ENCODE measurements at regions not wholly inside any gene's neighbourhood (a gene's known extent, or its start where the extent isn't known, plus 50 kb on each side); places are given as distances from the start of the nearest gene placed in this dataset.

DNA sequence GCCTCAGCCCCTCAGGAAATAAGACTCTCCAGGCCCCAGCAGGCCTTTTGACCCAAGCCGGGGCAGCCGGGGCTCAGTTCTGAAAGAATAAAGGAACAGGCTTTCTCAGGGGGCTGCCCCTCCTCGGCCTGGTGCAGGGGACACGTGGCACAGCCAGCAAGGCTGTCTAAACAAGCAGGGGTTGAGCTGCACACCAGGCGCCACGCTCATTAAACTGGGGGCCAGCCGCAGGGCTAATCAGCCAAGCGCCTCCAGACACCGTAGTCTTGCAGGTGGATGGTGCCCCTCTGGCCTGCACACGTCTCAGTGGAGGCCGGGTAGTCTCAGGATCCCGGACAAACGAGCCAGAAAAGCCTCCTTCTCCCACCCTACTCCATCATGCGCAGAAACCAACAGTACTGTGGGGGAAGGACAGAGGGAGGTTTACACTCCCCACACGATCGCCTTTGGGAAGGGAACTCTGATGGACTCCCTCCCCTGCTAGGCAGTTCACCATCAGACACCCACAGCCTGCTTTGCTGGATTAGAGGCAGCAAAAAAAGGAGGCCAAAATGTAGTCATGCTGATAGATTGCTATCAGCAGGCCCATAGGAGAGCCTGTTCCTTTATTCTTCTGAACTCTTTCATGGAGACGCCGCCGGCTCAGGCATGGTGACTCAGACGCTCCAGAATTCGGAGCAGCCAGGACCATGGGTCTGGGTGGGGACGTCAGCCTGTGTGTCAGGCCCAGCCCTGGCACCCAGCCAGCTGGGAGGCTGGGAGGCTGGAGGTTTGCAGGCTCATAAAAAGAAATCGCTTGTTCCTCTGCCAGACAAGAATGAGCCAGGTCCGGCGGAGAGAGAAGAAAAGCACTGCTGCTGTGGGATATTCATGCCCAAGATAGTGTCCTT is 342.4 kb downstream of the BCOR start:
- peak; percentile 85 for DNase-seq

DNA sequence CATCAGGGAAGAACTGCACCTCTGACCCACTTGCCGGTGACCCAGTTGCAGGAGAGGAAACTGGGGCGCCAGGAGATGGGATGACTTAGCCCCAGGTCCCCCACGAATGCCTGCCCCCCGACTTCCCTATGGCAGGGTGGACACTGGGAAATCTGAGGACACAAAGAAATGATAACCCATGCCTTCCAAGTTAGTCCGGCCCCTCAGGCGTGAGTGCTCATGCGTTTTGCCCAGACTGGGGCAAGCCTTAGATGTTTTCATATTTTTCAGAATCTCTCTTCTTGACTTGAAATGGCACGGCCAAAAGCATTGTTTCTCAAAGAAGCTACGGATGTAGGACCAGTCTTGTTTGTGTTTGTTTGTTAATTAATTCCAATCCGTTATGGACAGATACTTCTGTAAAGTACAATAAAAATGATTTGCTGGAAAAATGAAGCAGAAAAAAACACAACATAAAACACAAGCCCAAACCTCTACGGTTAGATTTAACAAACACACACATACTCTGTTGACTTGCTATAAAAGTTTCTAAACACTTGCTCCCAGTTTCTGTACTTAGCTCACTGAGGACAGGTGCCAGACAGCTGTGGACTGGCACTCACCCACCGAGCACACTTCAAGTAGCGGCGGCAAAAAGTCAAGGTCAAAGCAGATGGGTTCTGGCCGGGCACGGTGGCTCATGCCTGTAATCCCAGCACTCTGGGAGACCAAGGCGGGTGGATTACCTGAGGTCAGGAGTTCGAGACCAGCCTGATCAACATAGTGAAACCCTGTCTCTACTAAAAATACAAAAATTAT is 341.5 kb downstream of the BCOR start:
- DNase-seq, result no peak

DNA sequence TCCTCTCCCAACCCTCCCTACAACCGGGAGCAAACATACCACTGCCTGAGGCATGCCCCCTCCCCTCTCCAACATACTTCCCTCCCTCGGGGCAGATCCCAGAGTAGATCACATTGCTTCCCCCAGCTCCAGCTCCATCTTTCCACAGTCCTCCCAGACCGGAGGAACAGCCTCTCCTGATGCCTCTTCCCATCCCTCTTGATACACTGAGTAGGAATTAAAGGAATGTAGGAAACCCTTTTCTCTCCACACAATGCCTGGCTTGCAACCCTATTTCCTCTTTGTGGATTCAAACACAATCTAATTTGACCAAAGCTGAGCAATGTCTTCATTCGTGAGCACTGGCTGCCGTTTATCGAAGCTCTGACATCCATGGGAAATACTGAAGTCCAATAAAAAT is 339.8 kb downstream of the BCOR start:
- no peak for DNase-seq

DNA sequence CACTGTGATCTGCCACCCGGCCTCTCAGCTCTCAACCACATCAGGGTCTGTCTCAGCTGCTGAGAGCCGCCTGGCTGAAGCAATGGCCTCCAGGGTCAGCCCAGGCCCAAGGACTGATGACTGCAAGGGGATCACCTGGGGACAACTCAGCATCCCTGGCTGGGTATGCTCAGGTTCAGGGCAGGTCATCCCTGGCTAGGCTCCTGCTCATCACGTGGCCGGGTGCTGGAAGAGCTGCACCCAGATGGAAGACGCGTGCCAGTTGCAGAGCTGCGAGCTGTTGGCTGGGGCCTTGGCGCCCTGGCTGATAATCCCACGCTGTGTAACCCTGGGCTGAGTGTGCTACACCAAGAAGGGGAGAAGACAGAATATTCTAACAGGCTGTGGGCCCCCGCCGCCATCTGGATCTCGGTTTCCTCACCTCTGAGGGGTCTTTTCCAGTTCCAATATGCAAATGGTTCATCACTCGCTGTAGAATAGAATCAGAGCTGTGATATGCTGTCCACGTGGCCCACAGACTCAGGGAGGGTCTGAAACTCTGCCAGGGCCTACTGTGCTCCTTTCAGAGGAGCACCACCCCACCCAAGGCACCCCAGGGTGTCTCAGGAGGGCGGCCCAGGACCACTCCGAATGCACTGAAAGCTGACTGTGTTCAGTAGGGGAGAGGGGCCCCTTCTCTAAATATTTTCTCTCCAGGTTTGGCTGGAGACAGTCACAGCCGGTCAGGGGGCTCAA is 338.8 kb downstream of the BCOR start:
- DNase-seq, result peak; percentile 14

DNA sequence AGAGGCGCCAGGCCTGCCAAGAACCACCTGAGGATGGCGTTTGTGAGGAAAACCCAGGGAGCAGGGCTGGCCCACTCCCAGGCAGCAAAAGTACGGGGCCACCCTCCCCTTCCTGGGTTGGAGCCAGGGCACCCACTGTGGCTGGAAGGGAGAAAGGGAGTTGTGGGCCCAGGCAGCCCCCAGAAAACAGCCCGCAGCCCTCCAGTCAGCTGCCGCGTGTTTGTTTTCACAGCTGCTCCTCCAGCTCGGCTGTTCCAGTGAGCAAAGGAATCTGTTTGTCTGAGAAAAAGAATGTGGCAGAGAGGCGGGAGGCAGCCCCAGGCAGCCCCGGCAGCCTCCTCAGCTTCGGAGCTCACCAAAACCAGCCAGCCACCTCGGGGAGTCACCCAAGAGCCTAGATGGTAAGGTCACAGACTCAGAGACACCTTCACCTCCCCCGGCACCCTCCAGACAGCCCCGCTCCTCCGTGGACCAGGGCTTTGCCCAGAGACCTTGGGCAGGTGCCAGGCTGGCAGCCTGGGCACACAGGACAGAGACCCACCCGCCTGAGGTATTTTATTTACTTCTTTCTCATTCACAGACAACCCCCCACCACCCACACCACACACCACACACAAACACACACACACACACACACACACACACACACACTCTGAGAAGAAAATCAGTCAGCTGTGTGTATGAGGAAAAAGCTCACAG is 338.1 kb downstream of the BCOR start:
- DNase-seq, result no peak

DNA sequence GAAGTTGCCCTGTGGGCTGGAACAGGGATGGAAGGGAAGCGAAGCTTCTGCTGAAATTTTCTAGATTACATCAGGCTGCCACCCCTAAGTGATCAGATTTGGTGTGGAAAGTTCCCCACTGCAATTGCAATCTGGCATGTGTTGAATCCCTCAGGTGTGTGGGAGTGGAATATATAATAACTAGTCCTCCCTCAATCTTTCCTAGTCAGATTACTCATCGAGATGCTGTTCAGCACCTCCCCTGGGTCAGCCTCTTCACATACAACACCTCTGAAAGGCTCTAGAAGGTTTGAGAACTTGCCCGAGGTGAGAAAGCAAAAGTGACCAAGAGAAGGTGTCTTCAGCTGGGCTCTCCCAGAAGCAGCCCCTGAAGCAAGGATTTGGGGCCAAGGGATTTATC is 336.8 kb downstream of the BCOR start:
- no peak for DNase-seq

DNA sequence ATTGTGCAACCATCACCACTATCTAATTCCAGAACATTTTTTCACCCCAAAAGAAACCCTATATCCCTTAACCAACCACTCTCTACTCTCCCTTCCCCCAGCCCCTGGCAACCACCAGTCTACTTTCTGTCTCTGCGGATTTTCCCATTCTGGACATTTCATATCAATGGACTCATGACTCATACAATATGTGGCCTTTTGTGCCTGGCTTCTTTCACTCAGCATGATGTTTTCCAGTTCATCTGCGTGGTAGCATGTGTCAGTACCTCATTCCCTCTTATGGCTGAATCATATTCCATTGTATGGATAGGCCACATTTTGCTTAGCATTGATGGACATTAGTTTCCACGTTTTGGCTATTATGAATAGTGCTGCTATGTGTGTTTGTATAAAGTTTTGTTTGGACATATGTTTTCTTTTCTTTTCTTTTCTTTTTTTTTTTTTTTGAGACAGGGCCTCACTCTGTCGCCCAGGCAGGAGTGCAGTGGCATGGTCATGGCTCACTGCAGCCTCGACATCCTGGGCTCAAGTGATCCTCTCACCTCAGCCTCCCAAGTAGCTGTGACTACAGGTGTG is 335.4 kb downstream of the BCOR start:
- peak; percentile 7 for DNase-seq

DNA sequence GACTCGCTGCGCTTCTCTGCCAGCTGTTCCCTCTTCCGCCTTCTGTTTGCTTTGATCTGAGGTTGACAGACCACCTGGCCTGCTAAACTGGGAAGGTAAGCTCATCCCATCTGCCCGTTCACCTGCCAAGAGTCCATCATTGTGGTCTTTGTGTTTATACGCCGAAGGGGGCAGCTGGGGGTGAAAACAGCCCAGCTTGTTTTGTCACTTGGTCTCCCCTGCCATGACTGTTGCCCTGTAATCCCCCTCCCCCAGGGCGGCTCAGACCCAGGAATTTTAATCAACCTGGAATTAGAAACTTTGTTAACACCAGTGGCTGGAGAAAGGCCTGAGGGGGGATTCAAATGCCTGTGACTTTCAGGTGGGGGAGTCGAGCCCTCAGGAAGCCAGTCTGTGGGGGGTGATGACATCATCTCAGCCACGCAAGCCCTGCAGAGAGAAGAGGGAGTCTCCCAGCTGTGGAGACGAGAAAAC is 333.3 kb downstream of the BCOR start:
- no peak for DNase-seq

DNA sequence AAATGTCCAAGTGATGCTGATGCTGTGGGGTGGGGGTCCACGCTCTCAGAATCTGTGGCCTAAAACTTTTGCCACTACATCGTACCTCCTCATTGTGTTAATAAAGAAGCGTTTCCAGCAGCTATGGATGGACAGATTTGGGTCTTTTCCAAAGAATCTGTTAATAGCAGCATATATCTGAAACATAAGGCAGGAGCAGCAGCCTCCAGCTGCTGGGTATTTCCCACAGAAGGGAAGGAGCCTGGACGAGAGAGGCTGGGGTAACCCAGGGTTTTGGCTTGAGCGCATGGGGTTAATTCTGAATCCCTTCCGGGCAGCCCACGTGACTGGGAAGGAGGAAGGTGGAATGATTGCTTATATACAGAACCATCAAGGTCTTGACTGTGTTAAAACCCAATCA is 332.4 kb downstream of the BCOR start:
- no peak for DNase-seq

DNA sequence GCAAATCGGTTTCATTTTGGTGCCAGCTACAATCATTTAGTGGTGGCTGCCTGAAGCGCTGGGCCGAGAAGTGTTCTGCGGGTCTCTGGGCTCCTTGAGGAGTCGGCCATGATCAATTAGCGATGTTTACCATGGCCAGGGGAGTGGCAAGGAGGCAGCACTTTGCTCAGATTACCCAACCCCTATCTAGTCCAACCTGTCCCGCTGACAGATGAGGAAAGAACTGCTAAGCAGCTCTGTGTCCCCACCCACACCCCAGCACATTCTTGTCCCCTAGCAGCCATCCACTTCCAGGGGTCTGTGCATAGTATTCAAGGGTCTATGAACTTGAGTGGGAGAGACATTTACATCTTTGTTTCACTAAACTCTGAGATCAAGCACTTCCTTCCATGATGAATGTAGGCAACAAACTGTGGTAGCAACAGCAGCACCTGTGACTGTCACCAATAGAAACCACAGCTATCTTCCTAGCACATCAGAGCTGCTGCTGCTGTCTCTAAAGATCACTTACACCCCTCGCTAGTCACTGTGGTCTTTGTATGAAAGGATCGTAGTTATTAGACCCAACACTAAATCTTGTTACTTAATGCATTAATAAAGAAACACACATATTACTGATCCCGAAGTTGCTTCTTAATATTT is 331.6 kb downstream of the BCOR start:
- DNase-seq, result no peak

DNA sequence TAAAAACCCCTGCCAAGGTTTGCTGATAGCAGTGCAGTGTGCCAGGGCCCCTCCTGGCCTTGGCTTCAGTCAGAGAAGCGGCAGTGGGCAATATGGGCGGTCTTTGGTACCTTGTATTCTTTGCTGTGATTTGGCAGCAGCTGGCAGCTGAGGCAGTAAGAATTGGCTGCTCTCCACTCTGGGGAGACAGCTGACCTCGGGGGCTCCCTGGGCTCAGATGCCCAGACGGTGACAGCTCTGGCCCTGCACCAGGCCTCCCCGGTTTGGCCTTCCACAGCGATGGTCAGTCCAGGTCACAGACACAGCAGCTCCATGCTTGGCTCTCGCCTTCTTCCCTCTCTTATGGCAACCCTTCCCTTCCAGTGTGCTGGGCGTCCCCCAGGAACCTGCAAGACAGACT is 330.9 kb downstream of the BCOR start:
- DNase-seq, result peak; percentile 18

DNA sequence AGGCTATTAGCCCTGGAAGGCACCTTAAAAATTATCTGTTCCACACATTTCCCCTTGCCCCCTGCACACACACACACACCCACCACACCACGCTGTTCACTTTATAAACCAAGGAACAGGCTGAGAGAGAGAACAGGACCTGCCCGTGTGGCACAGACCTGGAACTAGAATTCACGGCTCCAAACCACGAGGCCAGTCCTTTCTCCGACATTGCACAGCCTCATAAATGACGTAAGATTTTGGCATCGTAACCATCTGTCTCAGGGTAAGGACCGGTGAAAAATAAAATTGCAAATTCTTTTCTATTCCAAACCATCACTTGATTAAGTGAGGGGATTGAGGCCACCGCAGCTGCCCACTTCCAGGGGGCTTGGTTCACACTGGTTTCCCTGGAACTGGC is 330.3 kb downstream of the BCOR start:
- no peak for DNase-seq

DNA sequence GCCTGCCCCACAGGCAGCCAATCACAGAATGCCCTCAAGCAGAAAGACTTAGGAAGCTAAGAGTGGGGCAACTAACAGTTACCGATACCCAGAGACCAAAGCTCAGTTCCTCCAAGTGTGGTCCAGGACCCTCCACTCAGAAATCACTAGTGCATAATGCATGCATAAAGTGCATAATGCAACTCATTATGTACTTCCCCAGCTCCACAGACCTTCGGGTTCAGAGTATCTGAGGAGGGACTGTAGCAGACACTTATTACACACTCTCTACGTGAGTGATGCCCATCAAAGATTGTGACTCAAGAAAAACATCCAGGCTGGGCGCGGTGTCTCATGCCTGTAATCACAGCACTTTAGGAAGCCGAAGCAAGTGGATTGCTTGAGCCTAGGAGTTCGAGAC is 328.0 kb downstream of the BCOR start:
- no peak for DNase-seq

DNA sequence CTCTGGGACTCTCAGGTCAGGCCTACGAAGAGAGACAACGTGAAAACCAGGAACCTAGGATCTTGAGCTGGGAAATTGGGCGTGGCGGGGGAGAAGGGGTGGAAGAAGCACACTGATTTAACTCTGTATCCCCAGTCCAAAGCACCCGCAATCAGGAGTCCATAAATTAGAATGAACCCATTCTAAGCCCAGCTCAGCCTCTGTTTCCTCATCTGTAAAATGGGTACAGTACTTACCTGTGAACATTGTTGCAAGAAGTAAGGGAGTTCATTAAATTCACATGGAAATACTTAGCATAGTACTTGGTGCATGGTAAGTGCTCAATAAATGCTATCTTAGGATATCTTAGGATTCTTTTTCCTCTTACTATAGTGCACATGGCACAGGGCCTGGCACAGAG is 326.7 kb downstream of the BCOR start:
- no peak for DNase-seq

DNA sequence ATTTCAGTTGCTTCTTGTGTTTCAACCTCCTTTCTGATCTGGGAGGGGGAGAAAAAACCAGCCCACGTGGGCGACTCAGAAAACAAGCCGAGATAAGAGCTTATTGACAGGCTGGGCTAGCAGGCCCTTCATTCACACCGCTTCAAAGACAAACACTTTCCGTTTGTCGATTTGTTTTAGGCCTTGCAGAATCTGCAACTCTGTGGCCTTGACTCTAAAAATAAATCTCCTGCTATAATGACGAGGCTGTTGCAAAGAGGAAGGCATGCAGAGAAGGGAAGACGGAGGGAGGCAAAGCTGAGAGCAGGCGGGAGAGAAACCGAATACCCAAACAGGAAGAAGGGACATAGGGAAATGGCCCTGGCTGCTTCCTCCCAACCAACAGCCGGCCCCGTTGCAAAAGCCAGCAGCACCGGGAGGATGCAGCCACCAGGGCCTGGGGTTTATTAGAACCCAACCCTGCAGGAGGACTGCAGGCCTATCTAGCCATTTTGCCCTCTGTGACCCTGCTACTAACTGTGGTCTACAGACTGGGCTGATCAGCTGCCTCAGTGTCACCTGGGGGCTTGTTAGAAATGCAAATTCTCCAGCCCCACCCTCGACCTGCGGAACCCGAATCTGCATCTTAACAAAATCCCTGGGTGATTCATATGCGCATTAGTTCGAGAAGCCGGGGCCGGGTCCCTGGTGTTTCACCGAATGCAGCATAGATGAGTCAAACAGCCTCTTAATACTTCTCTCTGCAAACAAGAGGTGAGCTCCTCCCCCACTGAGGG is 325.5 kb downstream of the BCOR start:
- no peak for DNase-seq

DNA sequence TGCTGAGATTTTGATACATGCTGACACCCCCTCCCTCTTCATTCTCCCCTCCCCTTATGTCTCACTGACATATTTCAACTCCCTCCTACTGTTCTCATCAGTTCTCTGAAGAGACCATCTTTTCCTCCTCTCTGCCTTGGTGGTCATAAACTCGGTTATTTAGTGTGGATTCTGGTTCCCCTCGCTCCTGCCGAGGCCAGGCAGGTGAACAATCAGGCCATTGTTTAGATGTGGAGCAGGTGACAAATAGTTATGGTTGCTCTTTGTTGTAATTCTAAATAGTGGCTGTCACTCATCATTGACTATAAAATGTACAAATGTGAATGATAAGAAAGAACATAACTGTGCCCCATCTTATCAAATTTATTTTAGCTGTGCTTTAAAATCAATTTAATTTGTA is 324.6 kb downstream of the BCOR start:
- DNase-seq, result no peak

DNA sequence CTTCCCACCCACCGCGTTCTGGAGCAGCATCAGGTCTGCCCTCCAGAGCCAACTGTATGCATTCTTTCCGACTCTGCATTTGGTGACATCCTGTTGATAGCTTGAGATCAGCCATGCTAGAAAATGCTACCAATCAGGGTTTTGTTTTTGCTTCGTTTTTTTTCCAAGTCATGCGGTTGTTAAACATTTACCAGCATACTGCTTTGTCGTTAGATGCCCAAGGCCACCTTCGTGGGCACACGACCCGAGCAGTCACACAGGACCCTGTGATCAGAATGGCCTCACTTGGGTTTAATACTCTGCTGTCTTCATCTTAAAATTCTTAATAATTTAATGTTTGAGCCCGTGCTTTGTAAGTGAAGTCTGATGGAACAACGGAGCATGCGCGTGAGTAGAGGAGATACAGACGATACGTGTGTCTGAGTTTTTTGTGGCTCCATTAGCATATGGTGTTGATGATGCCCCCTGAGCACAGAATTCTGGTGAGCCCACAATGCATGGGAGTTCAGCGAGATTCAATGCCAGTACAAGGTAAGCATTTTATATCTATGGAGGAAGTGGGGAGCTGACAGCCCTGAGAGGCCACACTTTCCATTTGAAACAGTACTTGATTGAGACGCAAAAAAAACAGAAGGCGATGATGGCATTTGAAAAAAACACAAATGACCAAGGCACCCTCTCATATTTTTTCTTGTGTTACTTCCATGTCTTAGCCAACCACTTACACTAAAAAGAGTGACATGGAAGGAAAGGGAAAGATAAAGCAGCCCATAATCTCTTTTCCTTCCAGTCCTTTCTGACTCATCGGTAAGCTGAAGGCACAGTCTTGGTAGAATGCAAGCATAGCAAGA is 323.6 kb downstream of the BCOR start:
- no peak for DNase-seq

DNA sequence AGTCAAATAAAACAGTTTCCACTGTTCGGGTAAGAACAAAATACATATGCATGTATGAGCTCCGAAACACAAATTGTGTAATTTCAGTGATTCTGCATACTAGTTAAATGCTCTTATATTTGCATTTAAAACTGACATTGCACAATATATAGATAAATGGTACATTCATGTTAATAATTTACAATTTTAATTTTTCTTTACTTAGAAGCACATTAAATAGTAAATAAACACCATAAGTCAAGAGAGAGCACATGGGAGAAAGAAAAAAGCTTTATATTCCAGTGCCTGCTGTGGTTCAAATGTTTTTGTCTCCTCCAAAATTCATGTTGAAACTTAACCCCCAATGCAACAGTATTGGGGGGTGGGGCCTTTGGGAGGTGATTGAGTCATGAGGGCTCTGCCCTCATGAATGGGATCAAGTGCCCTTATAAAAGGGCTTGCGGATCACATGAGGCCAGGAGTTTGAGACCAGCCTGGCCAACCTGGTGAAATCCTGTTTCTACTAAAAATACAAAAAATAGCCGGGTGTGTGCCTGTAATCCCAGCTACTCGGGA is 322.9 kb downstream of the BCOR start:
- no peak for DNase-seq

DNA sequence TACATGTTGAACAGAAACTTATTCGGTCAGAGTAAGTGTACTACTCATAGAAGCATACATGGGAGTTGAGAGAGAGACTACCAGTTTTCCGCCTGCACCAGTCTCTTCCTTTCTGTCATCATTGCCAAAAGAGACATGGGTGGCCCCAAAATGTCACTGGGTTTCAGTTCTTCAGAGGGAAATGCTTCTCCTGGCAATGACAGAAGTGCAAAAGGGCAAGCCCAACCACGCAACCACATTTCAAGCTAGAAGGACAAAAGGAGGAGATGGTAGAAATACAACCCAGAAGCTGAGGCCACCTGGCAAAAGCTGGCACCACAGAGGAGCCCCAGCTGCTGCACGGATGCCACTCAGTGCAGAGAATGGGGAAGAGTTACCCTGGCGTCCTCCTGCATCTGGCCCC is 320.1 kb downstream of the BCOR start:
- DNase-seq, result no peak

Measured in NCI-H446 treated with DMSO at 0.1 percent for 48 hours (cell line).